KMS-11 (cell line): ENCODE measurements at regions not wholly inside any gene's neighbourhood (a gene's known extent, or its start where the extent isn't known, plus 50 kb on each side); places are given as distances from the start of the nearest gene placed in this dataset.

Source experiments
- H2AFZ ChIP-seq: fragments of 200-600 bp; sonication (generic); 2 replicates; pipeline ENCODE4 v1.6.1; 2016; ENCODE audit warnings: antibody characterized with exemption, mixed run types, low read depth
- H3K27ac ChIP-seq: fragments of 200-600 bp; sonication (generic); 2 replicates; pipeline ENCODE4 v1.6.1; 2016; ENCODE audit warnings: mild to moderate bottlenecking, mixed run types
- H3K27me3 ChIP-seq: fragments of 200-600 bp; sonication (generic); 2 replicates; pipeline ENCODE4 v1.6.1; 2017; ENCODE audit warnings: mild to moderate bottlenecking, low read depth, mixed run types, moderate library complexity; ENCODE audit not compliant: insufficient read depth
- H3K36me3 ChIP-seq: fragments of 200-600 bp; sonication (generic); 2 replicates; pipeline ENCODE4 v1.6.1; 2017; ENCODE audit warnings: mild to moderate bottlenecking, mixed run types; ENCODE audit not compliant: insufficient read depth
- H3K4me1 ChIP-seq: fragments of 200-600 bp; sonication (generic); 2 replicates; pipeline ENCODE4 v1.6.1; 2016; ENCODE audit warnings: mild to moderate bottlenecking, low read depth, mixed run types; ENCODE audit not compliant: poor library complexity, severe bottlenecking
- H3K4me2 ChIP-seq: fragments of 200-600 bp; sonication (generic); 2 replicates; pipeline ENCODE4 v1.7.0; 2016; ENCODE audit warnings: mild to moderate bottlenecking, mixed run types
- H3K4me3 ChIP-seq: fragments of 200-600 bp; sonication (generic); IDR thresholded peaks from 2 replicates; pipeline ENCODE4 v1.6.1; 2017; ENCODE audit warnings: low read depth, low read length, mixed read lengths; ENCODE audit not compliant: insufficient read depth
- H3K79me2 ChIP-seq: fragments of 200-600 bp; sonication (generic); 2 replicates; pipeline ENCODE4 v1.6.1; 2016; ENCODE audit warnings: low read depth, mixed run types; ENCODE audit not compliant: insufficient read depth
- H3K9ac ChIP-seq: fragments of 200-600 bp; sonication (generic); 2 replicates; pipeline ENCODE4 v1.6.1; 2016; ENCODE audit warnings: mild to moderate bottlenecking, mixed run types
- H4K20me1 ChIP-seq: fragments of 200-600 bp; sonication (generic); 2 replicates; pipeline ENCODE4 v1.6.1; 2016; ENCODE audit warnings: mild to moderate bottlenecking, mixed run types; ENCODE audit not compliant: insufficient read depth
- TF ChIP-seq, protein P1 (sequence below): fragments of 200-600 bp; sonication (generic); conservative IDR thresholded peaks from 2 replicates; pipeline ENCODE4 v1.6.1; 2017; ENCODE audit warnings: low read depth, mild to moderate bottlenecking, antibody characterized with exemption, low read length, moderate library complexity, mixed read lengths

DNA sequence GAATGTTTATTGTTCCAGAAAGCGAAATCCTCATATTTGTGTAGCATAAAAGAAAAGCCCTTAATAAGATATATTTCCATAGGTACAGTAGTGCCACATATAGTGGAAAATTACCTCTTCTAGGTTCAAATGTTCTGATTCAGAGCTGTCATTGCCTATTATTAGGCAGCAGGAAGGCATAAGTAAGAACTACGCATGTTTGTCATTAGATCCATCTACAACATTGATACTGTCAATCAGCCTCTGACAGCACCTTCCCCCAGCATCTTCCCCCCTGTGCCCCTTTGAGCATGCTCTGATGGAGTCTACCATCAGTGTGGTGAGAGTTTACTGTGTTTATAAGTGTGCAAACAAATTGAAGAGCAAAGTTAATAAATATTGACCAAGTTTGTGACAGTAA, 816.1 kb downstream of the TLE4 start:
- H2AFZ ChIP-seq, result no peak overlapping the region
- H3K27ac ChIP-seq, result no peak overlapping the region
- H3K4me1 ChIP-seq, result no peaks in the 10 kb centered on the region
- no peak overlapping the region for H3K4me2 ChIP-seq
- H3K27me3 ChIP-seq, result no peaks in the 10 kb centered on the region
- H3K4me3 ChIP-seq, result no peak overlapping the region
- no peaks in the 10 kb centered on the region for H3K79me2 ChIP-seq
- no peaks in the 10 kb centered on the region for H4K20me1 ChIP-seq
- TF ChIP-seq, protein P1, sequence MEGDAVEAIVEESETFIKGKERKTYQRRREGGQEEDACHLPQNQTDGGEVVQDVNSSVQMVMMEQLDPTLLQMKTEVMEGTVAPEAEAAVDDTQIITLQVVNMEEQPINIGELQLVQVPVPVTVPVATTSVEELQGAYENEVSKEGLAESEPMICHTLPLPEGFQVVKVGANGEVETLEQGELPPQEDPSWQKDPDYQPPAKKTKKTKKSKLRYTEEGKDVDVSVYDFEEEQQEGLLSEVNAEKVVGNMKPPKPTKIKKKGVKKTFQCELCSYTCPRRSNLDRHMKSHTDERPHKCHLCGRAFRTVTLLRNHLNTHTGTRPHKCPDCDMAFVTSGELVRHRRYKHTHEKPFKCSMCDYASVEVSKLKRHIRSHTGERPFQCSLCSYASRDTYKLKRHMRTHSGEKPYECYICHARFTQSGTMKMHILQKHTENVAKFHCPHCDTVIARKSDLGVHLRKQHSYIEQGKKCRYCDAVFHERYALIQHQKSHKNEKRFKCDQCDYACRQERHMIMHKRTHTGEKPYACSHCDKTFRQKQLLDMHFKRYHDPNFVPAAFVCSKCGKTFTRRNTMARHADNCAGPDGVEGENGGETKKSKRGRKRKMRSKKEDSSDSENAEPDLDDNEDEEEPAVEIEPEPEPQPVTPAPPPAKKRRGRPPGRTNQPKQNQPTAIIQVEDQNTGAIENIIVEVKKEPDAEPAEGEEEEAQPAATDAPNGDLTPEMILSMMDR, result no peak
- H3K36me3 ChIP-seq, result no peaks in the 10 kb centered on the region
- no peak overlapping the region for H3K9ac ChIP-seq

DNA sequence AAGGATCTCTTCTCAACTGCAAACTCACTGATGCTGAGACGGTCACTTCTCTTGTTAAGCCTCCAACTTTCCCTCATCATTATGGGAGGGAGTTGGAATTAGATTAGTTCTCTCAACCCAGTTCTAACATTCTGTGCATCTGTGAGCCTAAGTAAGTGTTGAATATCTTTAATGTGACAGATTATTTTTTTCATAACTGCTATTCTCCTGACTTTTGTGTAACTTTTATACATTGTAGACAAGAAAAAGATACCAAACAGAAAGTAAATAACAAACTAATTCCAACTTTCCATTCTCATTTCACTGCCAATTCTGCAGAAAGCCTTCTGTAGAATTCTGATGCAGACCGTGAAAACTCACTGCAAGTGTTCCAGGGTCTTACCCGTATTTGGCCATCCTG, 813.5 kb downstream of the TLE4 start:
- H3K9ac ChIP-seq, result no peak overlapping the region
- H3K27ac ChIP-seq, result no peak overlapping the region
- H3K79me2 ChIP-seq, result no peaks in the 10 kb centered on the region
- TF ChIP-seq, protein P1, result no peak
- no peaks in the 10 kb centered on the region for H3K4me1 ChIP-seq
- no peak overlapping the region for H3K4me2 ChIP-seq
- no peaks in the 10 kb centered on the region for H3K36me3 ChIP-seq
- no peaks in the 10 kb centered on the region for H3K27me3 ChIP-seq
- H3K4me3 ChIP-seq, result no peak overlapping the region
- H4K20me1 ChIP-seq, result no peaks in the 10 kb centered on the region
- H2AFZ ChIP-seq, result no peak overlapping the region

DNA sequence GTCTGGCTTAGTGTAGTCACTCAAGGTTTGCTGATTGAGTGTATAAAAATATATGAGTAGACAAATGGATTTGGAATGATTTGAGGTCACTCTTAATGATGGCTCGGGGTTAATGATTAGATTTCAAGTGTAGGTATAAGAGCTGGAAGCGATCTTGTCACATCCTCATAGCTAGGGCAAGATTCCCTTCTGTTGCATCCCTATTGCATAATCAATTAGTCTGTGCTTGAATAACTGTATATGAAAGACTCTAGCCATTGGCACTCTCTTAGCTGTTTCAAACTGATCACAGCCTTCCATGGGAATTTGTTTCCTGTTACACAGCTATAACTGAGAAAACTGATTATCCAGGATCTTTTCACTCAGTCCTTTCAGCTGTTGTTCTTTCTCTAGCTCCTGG, 811.6 kb downstream of the TLE4 start:
- TF ChIP-seq, protein P1, result no peak

DNA sequence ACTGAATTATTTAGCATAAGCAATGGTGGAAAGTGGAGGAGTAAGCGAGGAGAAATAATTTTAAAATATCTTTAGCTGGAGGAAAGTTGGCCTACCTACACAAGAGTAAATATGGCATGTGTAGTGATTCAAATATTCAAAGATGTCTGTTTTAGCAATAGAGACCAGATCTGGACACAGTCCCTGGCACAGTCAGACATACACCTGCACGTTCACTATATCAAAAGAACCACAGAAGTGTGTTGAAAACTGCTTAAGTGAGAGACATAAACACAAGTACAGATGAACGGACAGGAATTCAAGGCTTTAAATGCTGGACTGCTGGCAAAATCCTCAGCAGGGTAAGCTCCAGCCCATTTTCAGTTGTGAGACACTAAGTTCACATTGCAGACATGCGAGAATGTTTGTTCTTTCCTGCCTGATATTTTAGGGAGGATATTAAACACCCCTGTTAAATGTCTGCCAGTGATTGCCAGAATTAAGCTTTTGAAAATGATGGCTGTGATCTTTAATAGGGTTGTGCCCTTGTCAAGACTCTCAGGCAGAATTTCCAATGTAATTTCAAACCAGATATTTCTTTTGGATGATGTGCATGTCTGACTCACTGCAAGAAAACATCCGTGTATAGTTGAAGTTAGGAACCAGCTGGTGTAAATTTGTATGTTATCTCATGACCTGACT, 810.6 kb downstream of the TLE4 start:
- no peak overlapping the region for H2AFZ ChIP-seq

More for the DNA sequence above, 811.6 kb downstream of the TLE4 start:
- no peaks in the 10 kb centered on the region for H3K79me2 ChIP-seq
- H2AFZ ChIP-seq, result no peak overlapping the region
- no peaks in the 10 kb centered on the region for H4K20me1 ChIP-seq
- no peak overlapping the region for H3K4me2 ChIP-seq
- no peak overlapping the region for H3K4me3 ChIP-seq
- no peak overlapping the region for H3K27ac ChIP-seq
- no peaks in the 10 kb centered on the region for H3K36me3 ChIP-seq
- no peaks in the 10 kb centered on the region for H3K4me1 ChIP-seq
- H3K27me3 ChIP-seq, result no peaks in the 10 kb centered on the region
- no peak overlapping the region for H3K9ac ChIP-seq

More for the DNA sequence above, 810.6 kb downstream of the TLE4 start:
- Histone ChIP-seq H3K9ac (no peak overlapping the region), H3K27me3 (no peaks in the 10 kb centered on the region), H3K79me2 (no peaks in the 10 kb centered on the region), H3K4me2 (no peak overlapping the region), H4K20me1 (no peaks in the 10 kb centered on the region), H3K36me3 (no peaks in the 10 kb centered on the region), H3K4me1 (no peaks in the 10 kb centered on the region), H3K27ac (no peak overlapping the region), H3K4me3 (no peak overlapping the region)
- TF ChIP-seq, protein P1, result no peak
